Choroid plexus epithelial cell (primary cell): ENCODE measurements at regions not wholly inside any gene's neighbourhood (a gene's known extent, or its start where the extent isn't known, plus 50 kb on each side); places are given as distances from the start of the nearest gene placed in this dataset.
"Not testable (repeated sequence)": the region's sequence is repeated elsewhere in the genome, so short reads cannot be mapped to it uniquely, and the experiment has no call there.

Source experiments
- DNase-seq: peaks from one replicate; pipeline ENCODE4 v3.0.0-alpha.2; 2010; ENCODE audit warnings: low read depth
- H3K4me3 ChIP-seq: 2 replicates; pipeline ENCODE4 v1.5.1; 2011; ENCODE audit warnings: low read depth, mild to moderate bottlenecking, control low read depth, low read length, moderate library complexity
- TF ChIP-seq, protein P1 (sequence below): conservative IDR thresholded peaks from 2 replicates; pipeline ENCODE4 v1.5.1; 2011; ENCODE audit warnings: low read depth, mild to moderate bottlenecking, control low read depth, inconsistent platforms, low read length, moderate library complexity

DNA sequence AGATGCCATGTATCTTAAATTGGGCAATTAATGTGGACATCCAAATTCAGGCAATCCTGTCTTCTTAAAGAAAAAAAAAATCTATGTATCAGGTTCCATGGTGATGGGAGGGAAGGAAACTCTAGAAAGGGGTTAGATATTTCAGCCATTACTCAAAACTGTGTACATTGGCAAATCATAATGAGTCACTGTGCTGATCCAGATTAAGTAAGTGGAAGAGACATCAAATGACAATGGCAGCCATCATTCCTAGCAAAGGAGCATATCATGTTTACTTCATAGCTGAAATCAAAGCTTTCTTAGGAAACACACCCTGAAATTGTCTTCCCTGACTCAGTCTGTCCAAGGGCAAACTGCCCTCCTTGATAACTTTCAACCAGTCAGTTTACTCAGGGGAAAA, 713.3 kb upstream of the GBE1 start:
- TF ChIP-seq, protein P1, sequence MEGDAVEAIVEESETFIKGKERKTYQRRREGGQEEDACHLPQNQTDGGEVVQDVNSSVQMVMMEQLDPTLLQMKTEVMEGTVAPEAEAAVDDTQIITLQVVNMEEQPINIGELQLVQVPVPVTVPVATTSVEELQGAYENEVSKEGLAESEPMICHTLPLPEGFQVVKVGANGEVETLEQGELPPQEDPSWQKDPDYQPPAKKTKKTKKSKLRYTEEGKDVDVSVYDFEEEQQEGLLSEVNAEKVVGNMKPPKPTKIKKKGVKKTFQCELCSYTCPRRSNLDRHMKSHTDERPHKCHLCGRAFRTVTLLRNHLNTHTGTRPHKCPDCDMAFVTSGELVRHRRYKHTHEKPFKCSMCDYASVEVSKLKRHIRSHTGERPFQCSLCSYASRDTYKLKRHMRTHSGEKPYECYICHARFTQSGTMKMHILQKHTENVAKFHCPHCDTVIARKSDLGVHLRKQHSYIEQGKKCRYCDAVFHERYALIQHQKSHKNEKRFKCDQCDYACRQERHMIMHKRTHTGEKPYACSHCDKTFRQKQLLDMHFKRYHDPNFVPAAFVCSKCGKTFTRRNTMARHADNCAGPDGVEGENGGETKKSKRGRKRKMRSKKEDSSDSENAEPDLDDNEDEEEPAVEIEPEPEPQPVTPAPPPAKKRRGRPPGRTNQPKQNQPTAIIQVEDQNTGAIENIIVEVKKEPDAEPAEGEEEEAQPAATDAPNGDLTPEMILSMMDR, result no peak
- H3K4me3 ChIP-seq, result no peak overlapping the region
- peak; percentile 67 for DNase-seq

DNA sequence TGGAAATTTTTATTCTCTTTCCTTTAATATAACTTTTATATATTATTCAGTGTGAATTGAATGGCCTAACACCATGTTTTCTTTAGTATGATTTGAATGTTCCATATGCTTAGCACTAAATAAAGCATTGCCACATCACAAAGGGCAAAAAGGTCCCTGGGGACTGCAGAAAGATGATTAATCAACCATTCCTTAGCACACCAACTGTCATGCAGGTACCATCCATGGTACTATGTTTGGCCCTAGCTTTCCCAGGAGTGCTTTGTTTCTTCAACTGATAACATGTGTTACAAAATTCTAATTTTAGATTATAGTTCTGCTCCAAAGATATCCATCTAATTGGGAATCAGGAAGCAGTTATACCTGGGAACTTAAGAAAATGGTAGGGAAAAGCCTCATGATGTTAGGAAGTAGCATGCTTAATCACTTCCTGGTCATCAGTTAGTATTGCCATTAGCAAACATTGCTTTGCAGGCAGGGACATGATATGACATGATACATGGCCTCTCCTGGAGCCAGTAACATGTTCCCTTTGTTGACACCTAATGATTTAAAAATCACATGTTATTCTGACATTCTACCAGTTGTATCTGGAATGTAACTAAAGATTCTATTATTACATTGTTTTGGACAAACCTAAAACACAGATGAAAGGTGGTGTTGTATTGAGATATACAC, 712.6 kb upstream of the GBE1 start:
- TF ChIP-seq, protein P1, result no peak

DNA sequence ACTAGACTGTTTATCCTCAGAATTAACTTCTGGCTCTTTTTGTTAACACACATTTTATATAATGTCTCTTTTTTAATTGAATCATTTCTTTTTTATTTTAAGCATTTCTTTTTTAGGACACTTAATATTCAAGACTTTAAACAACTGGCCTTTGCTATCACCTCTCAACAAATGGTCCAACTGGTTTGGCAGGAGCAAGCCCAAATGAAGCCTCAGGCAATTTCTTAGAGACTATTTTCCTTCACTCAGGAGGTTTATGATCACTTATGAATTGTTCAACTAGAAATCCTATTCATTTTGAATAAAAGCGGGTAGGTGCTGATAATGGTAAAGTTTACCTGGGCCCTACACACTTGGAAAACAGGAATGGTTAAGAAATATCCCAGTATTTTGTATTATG, 705.6 kb upstream of the GBE1 start:
- TF ChIP-seq, protein P1, result no peak
- no peak overlapping the region for H3K4me3 ChIP-seq
- no peak for DNase-seq

More for the DNA sequence above, 712.6 kb upstream of the GBE1 start:
- H3K4me3 ChIP-seq, result no peak overlapping the region
- DNase-seq, result no peak

DNA sequence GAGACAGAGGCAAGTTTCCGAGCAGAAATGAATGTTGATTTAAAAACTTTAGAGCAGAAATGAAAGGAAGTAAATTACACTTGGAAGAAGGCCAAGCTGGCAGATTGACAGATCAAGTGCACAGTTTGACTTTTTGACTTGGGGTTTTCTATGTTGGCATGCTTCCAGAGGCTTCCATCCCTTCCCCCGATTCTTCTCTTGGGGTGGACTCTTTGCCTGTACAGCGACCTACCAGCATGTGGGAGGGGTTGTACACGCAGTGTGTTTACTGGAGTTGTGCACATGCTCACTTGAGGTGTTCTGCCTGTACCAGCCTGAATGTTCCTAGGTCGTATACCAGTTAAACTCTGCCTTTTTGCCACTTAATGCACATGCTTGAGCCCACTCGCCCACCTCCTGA, 701.5 kb upstream of the GBE1 start:
- peak; percentile 8 for DNase-seq
- H3K4me3 ChIP-seq, result peak overlapping the region; percentile 20

DNA sequence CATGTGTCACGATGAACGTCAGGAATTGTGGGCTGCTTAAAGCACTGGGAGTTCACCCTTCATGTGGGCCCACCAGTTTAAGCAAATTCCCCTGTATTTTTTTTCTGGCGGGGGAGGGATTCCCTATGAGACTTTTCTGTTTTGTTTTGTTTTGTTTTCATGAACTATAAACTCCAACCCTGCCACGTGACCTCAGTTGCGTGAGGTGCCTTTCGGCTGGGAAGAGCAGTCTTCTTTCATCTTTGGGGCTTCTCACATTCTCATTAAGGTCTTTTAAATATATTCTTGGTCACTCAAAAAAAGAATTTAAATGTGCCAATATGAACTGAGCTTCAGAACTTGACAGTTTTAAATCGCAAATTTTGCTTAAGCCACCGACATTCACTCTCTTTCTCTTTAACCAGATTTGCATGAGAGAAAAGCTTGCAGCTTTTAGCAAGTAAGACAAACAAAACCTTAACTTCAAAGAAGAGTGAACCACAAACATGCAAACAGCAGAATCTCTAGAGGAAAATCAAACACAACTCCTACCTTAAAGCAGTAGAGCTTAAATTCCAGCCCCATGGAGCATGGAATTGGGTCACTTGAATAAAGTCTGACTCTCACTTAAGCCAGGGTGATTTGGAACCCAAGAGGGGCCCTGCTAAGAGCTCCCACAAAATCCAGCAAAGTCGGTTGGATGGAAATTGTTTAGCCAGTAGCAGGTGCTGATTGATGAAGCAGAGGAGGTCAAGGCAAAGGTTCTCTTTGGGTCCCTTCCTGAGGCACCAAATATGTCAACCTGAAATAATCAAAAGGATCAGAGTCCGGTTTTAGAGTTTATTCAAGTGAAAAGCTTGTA, 699.8 kb upstream of the GBE1 start:
- no peak overlapping the region for H3K4me3 ChIP-seq
- DNase-seq, result no peak

More for the DNA sequence above, 701.5 kb upstream of the GBE1 start:
- TF ChIP-seq, protein P1, result no peak

DNA sequence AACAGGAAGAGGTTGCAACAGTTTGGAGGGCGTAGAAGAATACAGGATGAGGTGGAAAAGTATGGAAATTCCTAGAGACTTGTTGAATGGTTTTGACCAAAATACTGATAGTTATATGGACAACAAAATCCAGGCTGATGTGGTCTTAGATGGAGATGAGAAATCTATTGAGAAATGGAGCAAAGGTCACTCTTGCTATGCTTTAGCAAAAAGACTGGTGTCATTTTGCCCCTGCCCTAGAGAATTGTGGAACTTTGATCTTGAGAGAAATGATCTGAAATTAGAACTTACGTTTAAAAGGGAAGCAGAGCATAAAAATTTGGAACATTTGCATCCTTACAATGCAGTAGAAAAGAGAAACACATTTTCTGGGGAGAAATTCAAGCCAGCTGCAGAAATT, 686.9 kb upstream of the GBE1 start:
- no peak for DNase-seq
- H3K4me3 ChIP-seq, result no peak overlapping the region
- TF ChIP-seq, protein P1, result no peak

More for the DNA sequence above, 699.8 kb upstream of the GBE1 start:
- TF ChIP-seq, protein P1, result no peak

DNA sequence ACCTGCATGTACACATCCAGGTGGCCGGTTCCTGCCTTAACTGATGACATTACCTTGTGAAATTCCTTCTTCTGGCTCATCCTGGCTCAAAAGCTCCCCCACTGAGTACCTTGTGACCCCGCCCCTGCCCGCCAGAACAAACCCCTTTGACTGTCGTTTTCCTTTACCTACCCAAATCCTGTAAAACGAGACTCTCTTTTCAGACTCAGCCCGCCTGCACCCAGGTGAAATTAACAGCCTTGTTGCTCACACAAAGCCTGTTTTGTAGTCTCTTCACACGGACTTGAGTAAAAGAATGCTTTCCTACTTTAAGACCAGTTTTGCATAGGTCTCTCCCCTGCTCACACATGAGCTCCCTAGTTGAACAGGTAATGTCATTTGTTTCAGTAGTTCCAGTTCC, 667.4 kb upstream of the GBE1 start:
- not testable (repeated sequence) for H3K4me3 ChIP-seq, DNase-seq
